IMR-90 (cell line): ENCODE measurements at regions not wholly inside any gene's neighbourhood (a gene's known extent, or its start where the extent isn't known, plus 50 kb on each side); places are given as distances from the start of the nearest gene placed in this dataset.

Experiments
- ATAC-seq: fragments of 200-7000 bp; cut with Tn5 transposase; 2 replicates; pipeline ENCODE4 v1.9.1; 2020; ENCODE audit warnings: low read depth, mild to moderate bottlenecking, moderate library complexity
- BruUV-seq: library from RNA; stranded (reverse); fragments of 400-500 nt; replicated peaks from 2 replicates; lab custom pipeline; 2021; lab: Mats Ljungman, UMichigan
- CTCF ChIA-PET: fragments of 300-600 bp; formaldehyde crosslinking; extraction: SDS; loops from one replicate; lab custom pipeline; 2021; ENCODE audit warnings: antibody characterized with exemption; lab: Yijun Ruan, JAX
- POLR2A ChIA-PET: fragments of 300-600 bp; sonication (Branson Sonifier 250); formaldehyde crosslinking; loops from one replicate; lab custom pipeline; 2022; ENCODE audit warnings: antibody characterized with exemption; ENCODE audit not compliant: unreplicated experiment; lab: Charles Lee
- DNase-seq: peaks from one replicate; pipeline ENCODE4 v3.0.0; 2013
- H2AFZ ChIP-seq: replicated peaks from 2 replicates; pipeline ENCODE3; 2013; ENCODE audit warnings: low read length, mild to moderate bottlenecking; ENCODE audit not compliant: poor library complexity
- H2AK5ac ChIP-seq: 2 replicates; pipeline ENCODE4 v1.6.1; 2013; ENCODE audit warnings: low read depth, low read length, inconsistent platforms
- H2AK9ac ChIP-seq: replicated peaks from 2 replicates; pipeline ENCODE3; 2013; ENCODE audit warnings: mild to moderate bottlenecking, low read depth, low read length, moderate library complexity; ENCODE audit not compliant: poor library complexity
- H2BK120ac ChIP-seq: 2 replicates; pipeline ENCODE4 v1.6.1; 2013; ENCODE audit warnings: low read depth, low read length, inconsistent platforms
- H2BK15ac ChIP-seq: 3 replicates; pipeline ENCODE4 v1.6.1; 2013; ENCODE audit warnings: low read depth, low read length, inconsistent platforms
- H2BK20ac ChIP-seq: 2 replicates; pipeline ENCODE4 v1.6.1; 2013; ENCODE audit warnings: low read depth, mild to moderate bottlenecking, inconsistent platforms, low read length, moderate library complexity
- H2BK5ac ChIP-seq: 2 replicates; pipeline ENCODE4 v1.6.1; 2013; ENCODE audit warnings: mild to moderate bottlenecking, low read depth, low read length, inconsistent platforms; ENCODE audit not compliant: poor library complexity, severe bottlenecking
- H3K14ac ChIP-seq: replicated peaks from 2 replicates; pipeline ENCODE4 v1.6.1; 2013; ENCODE audit warnings: low read depth, low read length, inconsistent platforms
- H3K18ac ChIP-seq: 2 replicates; pipeline ENCODE4 v1.6.1; 2013; ENCODE audit warnings: low read depth, low read length, control low read depth
- H3K23ac ChIP-seq: 2 replicates; pipeline ENCODE4 v1.6.1; 2013; ENCODE audit warnings: low read depth, low read length, inconsistent platforms
- H3K27ac ChIP-seq: 2 replicates; pipeline ENCODE4 v1.5.1; 2013; ENCODE audit warnings: mild to moderate bottlenecking, control low read depth, low read length; ENCODE audit not compliant: insufficient read depth
- H3K27me3 ChIP-seq: 2 replicates; pipeline ENCODE4 v1.6.1; 2013; ENCODE audit warnings: low read length; ENCODE audit not compliant: control insufficient read depth, insufficient read depth
- H3K36me3 ChIP-seq: 2 replicates; pipeline ENCODE4 v1.6.1; 2013; ENCODE audit warnings: low read length, mixed read lengths; ENCODE audit not compliant: control insufficient read depth, insufficient read depth
- H3K4ac ChIP-seq: 2 replicates; pipeline ENCODE4 v1.6.1; 2013; ENCODE audit warnings: low read depth, low read length, inconsistent platforms
- H3K4me1 ChIP-seq: 2 replicates; pipeline ENCODE4 v1.6.1; 2013; ENCODE audit warnings: low read length, mixed read lengths; ENCODE audit not compliant: control insufficient read depth, insufficient read depth
- H3K4me2 ChIP-seq: 2 replicates; pipeline ENCODE4 v1.6.1; 2013; ENCODE audit warnings: low read depth, mild to moderate bottlenecking, control low read depth, low read length, moderate library complexity
- H3K4me3 ChIP-seq: 2 replicates; pipeline ENCODE4 v1.5.1; 2013; ENCODE audit warnings: low read depth, mild to moderate bottlenecking, control low read depth, low read length, moderate library complexity; ENCODE audit not compliant: insufficient read depth
- H3K56ac ChIP-seq: 2 replicates; pipeline ENCODE4 v1.6.1; 2013; ENCODE audit warnings: low read length, inconsistent platforms; ENCODE audit not compliant: insufficient read depth; ENCODE audit errors: extremely low read depth
- H3K79me1 ChIP-seq, 2 experiments: 2 replicates each; pipeline ENCODE4 v1.6.1; 2013; ENCODE audit warnings: low read length in 2 of 2, inconsistent platforms in 1 of 2, low read depth in 1 of 2
- H3K9ac ChIP-seq: 2 replicates; pipeline ENCODE4 v1.6.1; 2013; ENCODE audit warnings: low read depth, low read length, control low read depth
- H3K9me1 ChIP-seq: 2 replicates; pipeline ENCODE4 v1.6.1; 2013; ENCODE audit warnings: low read length, inconsistent platforms; ENCODE audit not compliant: insufficient read depth
- H3K9me3 ChIP-seq: 2 replicates; pipeline ENCODE4 v1.6.1; 2013; ENCODE audit warnings: low read length; ENCODE audit not compliant: control insufficient read depth, insufficient read depth
- H4K20me1 ChIP-seq: 2 replicates; pipeline ENCODE4 v1.6.1; 2013; ENCODE audit warnings: low read length, inconsistent platforms; ENCODE audit not compliant: insufficient read depth
- H4K5ac ChIP-seq: 2 replicates; pipeline ENCODE4 v1.6.1; 2013; ENCODE audit warnings: mild to moderate bottlenecking, low read depth, low read length, control low read depth
- H4K8ac ChIP-seq, 2 experiments: 2 replicates each; pipeline ENCODE4 v1.6.1; 2013; ENCODE audit warnings: low read depth in 2 of 2, low read length in 2 of 2, control low read depth in 1 of 2, inconsistent platforms in 1 of 2
- H4K91ac ChIP-seq: 2 replicates; pipeline ENCODE4 v1.6.1; 2013; ENCODE audit warnings: low read depth, low read length, inconsistent platforms; ENCODE audit not compliant: insufficient read depth
- BHLHE40 ChIP-seq: fragments of 150-350 bp; IDR thresholded peaks from 2 replicates; pipeline ENCODE4 v1.6.1; 2016; ENCODE audit warnings: mild to moderate bottlenecking, low read depth, low read length
- CEBPB ChIP-seq: IDR thresholded peaks from 2 replicates; pipeline ENCODE4 v1.6.1; 2012; ENCODE audit warnings: low read depth, low read length, improper control_type of control experiment
- CHD1 ChIP-seq: IDR thresholded peaks from 2 replicates; pipeline ENCODE4 v1.6.1; 2012; ENCODE audit warnings: low read depth, low read length, improper control_type of control experiment
- FOS ChIP-seq: fragments of 150-350 bp; IDR thresholded peaks from 2 replicates; pipeline ENCODE4 v1.6.1; 2016; ENCODE audit warnings: low read depth, low read length
- MAFK ChIP-seq: IDR thresholded peaks from 2 replicates; pipeline ENCODE4 v1.6.1; 2012; ENCODE audit warnings: low read depth, low read length, improper control_type of control experiment
- MAZ ChIP-seq: IDR thresholded peaks from 2 replicates; pipeline ENCODE4 v1.6.1; 2012; ENCODE audit warnings: low read depth, mild to moderate bottlenecking, low read length, improper control_type of control experiment, moderate library complexity, borderline replicate concordance
- MXI1 ChIP-seq: IDR thresholded peaks from 2 replicates; pipeline ENCODE4 v1.6.1; 2012; ENCODE audit warnings: low read depth, mild to moderate bottlenecking, low read length, moderate library complexity, borderline replicate concordance
- NFE2L2 ChIP-seq: fragments of 150-350 bp; IDR thresholded peaks from 2 replicates; pipeline ENCODE4 v1.6.1; 2016; ENCODE audit warnings: low read depth, mild to moderate bottlenecking, low read length
- POLR2A ChIP-seq: IDR thresholded peaks from 2 replicates; pipeline ENCODE4 v1.6.1; 2012; ENCODE audit warnings: mild to moderate bottlenecking, low read depth, low read length
- RAD21 ChIP-seq: IDR thresholded peaks from 2 replicates; pipeline ENCODE4 v1.6.1; 2012; ENCODE audit warnings: low read length, improper control_type of control experiment
- RCOR1 ChIP-seq: IDR thresholded peaks from 2 replicates; pipeline ENCODE4 v1.6.1; 2012; ENCODE audit warnings: mild to moderate bottlenecking, low read length, improper control_type of control experiment; ENCODE audit not compliant: insufficient replicate concordance
- RFX5 ChIP-seq: IDR thresholded peaks from 2 replicates; pipeline ENCODE4 v1.8.0; 2012; ENCODE audit warnings: low read depth, mild to moderate bottlenecking, low read length, moderate library complexity
- SMC3 ChIP-seq: fragments of 150-350 bp; IDR thresholded peaks from 2 replicates; pipeline ENCODE4 v1.6.1; 2016; ENCODE audit warnings: low read depth, mild to moderate bottlenecking, antibody characterized with exemption, low read length, moderate library complexity
- WGBS, 2 experiments: methylation state at CpG; one replicate each; pipeline versions ENCODE4 v1.1.5 to v1.1.7; 2013; ENCODE audit warnings: missing lambda C conversion rate in 2 of 2; ENCODE audit not compliant: insufficient read length in 1 of 2; ENCODE audit errors: extremely low coverage in 2 of 2; 5-methylcytosine and 5-hydroxymethylcytosine counted together
- dilution Hi-C: fragments of 300-500 bp; cut with HindIII; formaldehyde crosslinking; loops from one replicate; pipeline ENCODE4 v1.14.3; 2018; ENCODE audit warnings: low sequenced_read_pairs; ENCODE audit not compliant: unreplicated experiment
- in situ Hi-C: fragments of 300-500 bp; cut with MboI; formaldehyde crosslinking; loops from 3 replicates; pipeline ENCODE4 v1.14.3; 2019; ENCODE audit warnings: low sequenced_read_pairs, inconsistent platforms, mixed read lengths
- intact Hi-C: fragments of 100-400 bp; cut with micrococcal nuclease; formaldehyde crosslinking; loops from 2 replicates; pipeline ENCODE4 v1.10.0; 2022
- TF ChIP-seq, protein P1 (sequence below): fragments of 150-350 bp; IDR thresholded peaks from 2 replicates; pipeline ENCODE4 v1.6.1; 2017; ENCODE audit warnings: mild to moderate bottlenecking, antibody characterized with exemption, low read length, low read depth
- TF ChIP-seq, protein P2 (sequence below): fragments of 150-350 bp; IDR thresholded peaks from 2 replicates; pipeline ENCODE4 v1.6.1; 2016; ENCODE audit warnings: low read depth, mild to moderate bottlenecking, low read length, moderate library complexity, borderline replicate concordance
- TF ChIP-seq, protein P3 (sequence below): conservative IDR thresholded peaks from 2 replicates; pipeline ENCODE4 v1.5.1; 2012; ENCODE audit warnings: mild to moderate bottlenecking, low read depth, low read length, improper control_type of control experiment

DNA sequence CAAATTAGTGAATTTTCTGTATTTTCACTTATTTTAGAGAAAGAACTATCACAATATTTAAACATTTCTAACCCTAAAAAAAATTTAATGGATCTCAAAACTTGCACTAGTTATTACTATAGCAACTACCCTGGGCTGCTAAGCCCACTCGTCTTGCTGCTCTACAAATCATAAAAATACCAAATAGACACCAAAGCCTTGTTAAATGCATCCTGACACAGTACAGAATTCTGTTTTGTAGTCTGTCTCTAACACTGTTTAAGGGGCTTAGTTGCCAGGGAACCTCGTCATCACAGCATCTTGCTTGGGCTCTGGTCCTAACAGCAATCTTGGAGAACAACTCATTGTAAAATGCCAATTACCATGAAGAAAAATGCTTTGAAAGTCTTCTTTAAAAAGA is 56.9 kb upstream of the MBOAT1 start:
- POLR2A ChIA-PET = no interaction called here
- in situ Hi-C loops (no loop called here), intact Hi-C loops (no loop called here), dilution Hi-C loops (no loop called here)
- no peak for TF ChIP-seq NFE2L2
- TF ChIP-seq MAZ = no peak
- no peak for TF ChIP-seq CHD1
- TF ChIP-seq RFX5 = no peak
- TF ChIP-seq, protein P1, sequence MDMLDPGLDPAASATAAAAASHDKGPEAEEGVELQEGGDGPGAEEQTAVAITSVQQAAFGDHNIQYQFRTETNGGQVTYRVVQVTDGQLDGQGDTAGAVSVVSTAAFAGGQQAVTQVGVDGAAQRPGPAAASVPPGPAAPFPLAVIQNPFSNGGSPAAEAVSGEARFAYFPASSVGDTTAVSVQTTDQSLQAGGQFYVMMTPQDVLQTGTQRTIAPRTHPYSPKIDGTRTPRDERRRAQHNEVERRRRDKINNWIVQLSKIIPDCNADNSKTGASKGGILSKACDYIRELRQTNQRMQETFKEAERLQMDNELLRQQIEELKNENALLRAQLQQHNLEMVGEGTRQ = no peak
- TF ChIP-seq FOS = no peak
- TF ChIP-seq MXI1 = no peak
- TF ChIP-seq BHLHE40 = no peak
- no peak for TF ChIP-seq RCOR1
- TF ChIP-seq RAD21 = no peak
- TF ChIP-seq SMC3 = no peak
- no peak for TF ChIP-seq POLR2A
- TF ChIP-seq MAFK = no peak
- no peak for TF ChIP-seq CEBPB
- TF ChIP-seq, protein P2, sequence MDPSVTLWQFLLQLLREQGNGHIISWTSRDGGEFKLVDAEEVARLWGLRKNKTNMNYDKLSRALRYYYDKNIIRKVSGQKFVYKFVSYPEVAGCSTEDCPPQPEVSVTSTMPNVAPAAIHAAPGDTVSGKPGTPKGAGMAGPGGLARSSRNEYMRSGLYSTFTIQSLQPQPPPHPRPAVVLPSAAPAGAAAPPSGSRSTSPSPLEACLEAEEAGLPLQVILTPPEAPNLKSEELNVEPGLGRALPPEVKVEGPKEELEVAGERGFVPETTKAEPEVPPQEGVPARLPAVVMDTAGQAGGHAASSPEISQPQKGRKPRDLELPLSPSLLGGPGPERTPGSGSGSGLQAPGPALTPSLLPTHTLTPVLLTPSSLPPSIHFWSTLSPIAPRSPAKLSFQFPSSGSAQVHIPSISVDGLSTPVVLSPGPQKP = no peak
- TF ChIP-seq, protein P3, sequence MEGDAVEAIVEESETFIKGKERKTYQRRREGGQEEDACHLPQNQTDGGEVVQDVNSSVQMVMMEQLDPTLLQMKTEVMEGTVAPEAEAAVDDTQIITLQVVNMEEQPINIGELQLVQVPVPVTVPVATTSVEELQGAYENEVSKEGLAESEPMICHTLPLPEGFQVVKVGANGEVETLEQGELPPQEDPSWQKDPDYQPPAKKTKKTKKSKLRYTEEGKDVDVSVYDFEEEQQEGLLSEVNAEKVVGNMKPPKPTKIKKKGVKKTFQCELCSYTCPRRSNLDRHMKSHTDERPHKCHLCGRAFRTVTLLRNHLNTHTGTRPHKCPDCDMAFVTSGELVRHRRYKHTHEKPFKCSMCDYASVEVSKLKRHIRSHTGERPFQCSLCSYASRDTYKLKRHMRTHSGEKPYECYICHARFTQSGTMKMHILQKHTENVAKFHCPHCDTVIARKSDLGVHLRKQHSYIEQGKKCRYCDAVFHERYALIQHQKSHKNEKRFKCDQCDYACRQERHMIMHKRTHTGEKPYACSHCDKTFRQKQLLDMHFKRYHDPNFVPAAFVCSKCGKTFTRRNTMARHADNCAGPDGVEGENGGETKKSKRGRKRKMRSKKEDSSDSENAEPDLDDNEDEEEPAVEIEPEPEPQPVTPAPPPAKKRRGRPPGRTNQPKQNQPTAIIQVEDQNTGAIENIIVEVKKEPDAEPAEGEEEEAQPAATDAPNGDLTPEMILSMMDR = no peak
- Histone ChIP-seq H3K23ac (no peak overlapping the region), H2BK5ac (no peak overlapping the region), H3K4me1 (no peaks in the 10 kb centered on the region), H4K5ac (no peak overlapping the region), H2AFZ (no peak overlapping the region), H3K14ac (no peak overlapping the region), H3K79me1 (no peaks in the 10 kb centered on the region), H3K4ac (no peak overlapping the region), H3K4me3 (no peak overlapping the region), H3K18ac (no peak overlapping the region), H4K91ac (no peak overlapping the region), H3K9ac (no peak overlapping the region), H3K4me2 (no peak overlapping the region), H3K56ac (no peak overlapping the region), H4K20me1 (no peaks in the 10 kb centered on the region), H2BK15ac (no peak overlapping the region), H2AK9ac (no peak overlapping the region), H3K9me3 (no peaks in the 10 kb centered on the region), H3K27ac (no peak overlapping the region), H2BK120ac (no peak overlapping the region), H2BK20ac (no peak overlapping the region), H2AK5ac (no peak overlapping the region), H3K36me3 (no peaks in the 10 kb centered on the region), H4K8ac (no peak overlapping the region), H3K27me3 (no peaks in the 10 kb centered on the region), H3K9me1 (no peaks in the 10 kb centered on the region)
- CTCF ChIA-PET = interaction anchor here (0.6 kb wide), 1 partner anchor 251 kb away, joined by 3 read pairs; no protein-coding TSS in a partner anchor
- no TSS peak for BruUV-seq
- ATAC-seq (no peak), DNase-seq (no peak)
- WGBS, 2 experiments = no CpG with 5 or more reads among the region's 2 CpGs
